ENCODE measurements at regions not wholly inside any gene's neighbourhood (a gene's known extent, or its start where the extent isn't known, plus 50 kb on each side); places are given as distances from the start of the nearest gene placed in this dataset.

- H3K27ac Mint-ChIP-seq = no peak overlapping the region
- no peak for DNase-seq
- no peaks in the 10 kb centered on the region for H3K4me1 Mint-ChIP-seq
- H3K36me3 Mint-ChIP-seq = no peaks in the 10 kb centered on the region
- ATAC-seq (ENCODE audit: low read depth in 2 of 2) = no peak
- H3K9me3 Mint-ChIP-seq = peaks cover 5 to 8% (median 7%) of the 10 kb centered on the region in 7 donors
- H3K4me3 Mint-ChIP-seq = no peak overlapping the region
- no peaks in the 10 kb centered on the region for H3K27me3 Mint-ChIP-seq
Observed at GRCh38 chr16:65429504-65430181, 307.8 kb upstream of the CDH11 start.

- no peak for DNase-seq
- Mint-ChIP-seq H3K27me3 (no peaks in the 10 kb centered on the region), H3K4me1 (no peaks in the 10 kb centered on the region), H3K4me3 (no peak overlapping the region), H3K27ac (no peak overlapping the region), H3K36me3 (no peaks in the 10 kb centered on the region), H3K9me3 (peaks cover 4 to 26% (median 7%) of the 10 kb centered on the region in 7 donors)
- ATAC-seq (ENCODE audit: low read depth in 2 of 2) = no peak
Observed at GRCh38 chr16:65426484-65426883, 304.6 kb upstream of the CDH11 start.

- no peak for ATAC-seq (ENCODE audit: low read depth in 2 of 2)
- H3K4me1 Mint-ChIP-seq = no peaks in the 10 kb centered on the region
- no peak overlapping the region for H3K27ac Mint-ChIP-seq
- no peak overlapping the region for H3K4me3 Mint-ChIP-seq
- peaks cover 9 to 39% (median 10%) of the 10 kb centered on the region in 7 donors for H3K9me3 Mint-ChIP-seq
- no peaks in the 10 kb centered on the region for H3K27me3 Mint-ChIP-seq
- DNase-seq = no peak
- no peaks in the 10 kb centered on the region for H3K36me3 Mint-ChIP-seq
Observed at GRCh38 chr16:65422934-65423333, 301.1 kb upstream of the CDH11 start.

GRCh38 chr16:65421596-65421995, 299.7 kb upstream of the CDH11 start:
- Mint-ChIP-seq H3K27ac (no peak overlapping the region), H3K4me3 (no peak overlapping the region), H3K9me3 (peaks cover 6 to 39% (median 10%) of the 10 kb centered on the region in 7 donors), H3K4me1 (no peaks in the 10 kb centered on the region), H3K36me3 (no peaks in the 10 kb centered on the region), H3K27me3 (no peaks in the 10 kb centered on the region)
- DNase-seq = no peak
- no peak for ATAC-seq (ENCODE audit: low read depth in 2 of 2)

GRCh38 chr16:65418435-65418834, 296.6 kb upstream of the CDH11 start:
- Mint-ChIP-seq H3K9me3 (peaks cover 4 to 29% (median 10%) of the 10 kb centered on the region in 7 donors), H3K4me1 (no peaks in the 10 kb centered on the region), H3K4me3 (no peak overlapping the region), H3K27me3 (no peaks in the 10 kb centered on the region), H3K36me3 (no peaks in the 10 kb centered on the region), H3K27ac (no peak overlapping the region)
- DNase-seq (no peak), ATAC-seq (ENCODE audit: low read depth in 2 of 2) (no peak)

- Mint-ChIP-seq H3K4me1 (no peaks in the 10 kb centered on the region), H3K4me3 (no peak overlapping the region), H3K36me3 (no peaks in the 10 kb centered on the region), H3K27ac (no peak overlapping the region), H3K9me3 (peaks cover 2 to 21% (median 13%) of the 10 kb centered on the region in 7 donors), H3K27me3 (no peaks in the 10 kb centered on the region)
- DNase-seq (no peak), ATAC-seq (ENCODE audit: low read depth in 2 of 2) (no peak)
Observed at GRCh38 chr16:65415460-65415859, 293.6 kb upstream of the CDH11 start.

GRCh38 chr16:65414284-65414984, 292.6 kb upstream of the CDH11 start:
- no peak overlapping the region for H3K4me3 Mint-ChIP-seq
- no peaks in the 10 kb centered on the region for H3K27me3 Mint-ChIP-seq
- H3K27ac Mint-ChIP-seq = no peak overlapping the region
- no peak for ATAC-seq (ENCODE audit: low read depth in 2 of 2)
- no peaks in the 10 kb centered on the region for H3K36me3 Mint-ChIP-seq
- no peak for DNase-seq
- peaks cover 2 to 13% (median 10%) of the 10 kb centered on the region in 7 donors for H3K9me3 Mint-ChIP-seq
- H3K4me1 Mint-ChIP-seq = no peaks in the 10 kb centered on the region

- Mint-ChIP-seq H3K9me3 (peaks cover 2 to 9% (median 5%) of the 10 kb centered on the region in 7 donors), H3K36me3 (no peaks in the 10 kb centered on the region), H3K27ac (no peak overlapping the region), H3K4me3 (no peak overlapping the region), H3K4me1 (no peaks in the 10 kb centered on the region), H3K27me3 (no peaks in the 10 kb centered on the region)
- DNase-seq (no peak), ATAC-seq (ENCODE audit: low read depth in 2 of 2) (no peak)
Observed at GRCh38 chr16:65413861-65414260, 292.0 kb upstream of the CDH11 start.

GRCh38 chr16:65410801-65411200, 288.9 kb upstream of the CDH11 start:
- Mint-ChIP-seq H3K4me1 (no peaks in the 10 kb centered on the region), H3K27me3 (no peaks in the 10 kb centered on the region), H3K36me3 (no peaks in the 10 kb centered on the region), H3K27ac (no peak overlapping the region), H3K9me3 (peaks cover 0 to 9% (median 2%) of the 10 kb centered on the region in 7 donors), H3K4me3 (no peak overlapping the region)
- DNase-seq = no peak
- no peak for ATAC-seq (ENCODE audit: low read depth in 2 of 2)

GRCh38 chr16:65409510-65409909, 287.6 kb upstream of the CDH11 start:
- Mint-ChIP-seq H3K4me3 (no peak overlapping the region), H3K27me3 (no peaks in the 10 kb centered on the region), H3K4me1 (no peaks in the 10 kb centered on the region), H3K27ac (peak overlapping the region in 1 of 6 donors; percentile 34), H3K36me3 (no peaks in the 10 kb centered on the region), H3K9me3 (peaks cover 0 to 9% (median 2%) of the 10 kb centered on the region in 7 donors)
- no peak for ATAC-seq (ENCODE audit: low read depth in 2 of 2)
- DNase-seq = no peak

GRCh38 chr16:65406933-65407332, 285.1 kb upstream of the CDH11 start:
- Mint-ChIP-seq H3K27me3 (no peaks in the 10 kb centered on the region), H3K27ac (no peak overlapping the region), H3K4me3 (no peak overlapping the region)

GRCh38 chr16:65406116-65406515, 284.3 kb upstream of the CDH11 start:
- ATAC-seq (ENCODE audit: low read depth in 2 of 2) (no peak), DNase-seq (no peak)
- Mint-ChIP-seq H3K9me3 (peaks cover 0 to 9% (median 3%) of the 10 kb centered on the region in 7 donors), H3K4me3 (no peak overlapping the region), H3K36me3 (no peaks in the 10 kb centered on the region), H3K27me3 (no peaks in the 10 kb centered on the region), H3K4me1 (no peaks in the 10 kb centered on the region), H3K27ac (no peak overlapping the region)

More at GRCh38 chr16:65406933-65407332, 285.1 kb upstream of the CDH11 start:
- H3K4me1 Mint-ChIP-seq = no peaks in the 10 kb centered on the region
- no peak for ATAC-seq (ENCODE audit: low read depth in 2 of 2)
- H3K36me3 Mint-ChIP-seq = no peaks in the 10 kb centered on the region
- no peak for DNase-seq
- peaks cover 0 to 11% (median 5%) of the 10 kb centered on the region in 7 donors for H3K9me3 Mint-ChIP-seq

- Mint-ChIP-seq H3K9me3 (peaks cover 3 to 13% (median 8%) of the 10 kb centered on the region in 7 donors), H3K4me3 (no peak overlapping the region), H3K27me3 (no peaks in the 10 kb centered on the region), H3K4me1 (no peaks in the 10 kb centered on the region), H3K36me3 (no peaks in the 10 kb centered on the region), H3K27ac (no peak overlapping the region)
- ATAC-seq (ENCODE audit: low read depth in 2 of 2) (no peak), DNase-seq (no peak)
Observed at GRCh38 chr16:65394281-65394680, 272.4 kb upstream of the CDH11 start.

GRCh38 chr16:65392806-65393565, 271.1 kb upstream of the CDH11 start:
- Mint-ChIP-seq H3K4me1 (no peaks in the 10 kb centered on the region), H3K36me3 (peaks cover 0 to 3% of the 10 kb centered on the region in 2 donors), H3K27me3 (no peaks in the 10 kb centered on the region), H3K27ac (no peak overlapping the region), H3K4me3 (no peak overlapping the region), H3K9me3 (peaks cover 2 to 19% (median 9%) of the 10 kb centered on the region in 7 donors)
- DNase-seq = no peak
- no peak for ATAC-seq (ENCODE audit: low read depth in 2 of 2)

Measured in naive B cell (primary cell).